Stomach smooth muscle (tissue), 2 donors: ENCODE measurements at regions not wholly inside any gene's neighbourhood (a gene's known extent, or its start where the extent isn't known, plus 50 kb on each side); places are given as distances from the start of the nearest gene placed in this dataset.
"Not testable (repeated sequence)": the region's sequence is repeated elsewhere in the genome, so short reads cannot be mapped to it uniquely, and the experiment has no call there.

Experiments used
- H3K27ac ChIP-seq: one replicate; pipeline ENCODE4 v1.7.0; 2013; ENCODE audit warnings: mild to moderate bottlenecking, low read length, inconsistent platforms
- H3K27me3 ChIP-seq, 2 donors: one replicate each; pipeline ENCODE4 v1.7.0; 2013; ENCODE audit warnings: low read length in 2 of 2; ENCODE audit not compliant: insufficient read depth in 2 of 2, control insufficient read depth in 1 of 2
- H3K36me3 ChIP-seq, 2 donors: one replicate each; pipeline ENCODE4 v1.7.0; 2013; ENCODE audit warnings: low read length in 2 of 2; ENCODE audit not compliant: control insufficient read depth in 2 of 2, insufficient read depth in 2 of 2
- H3K4me1 ChIP-seq: one replicate; pipeline ENCODE4 v1.7.0; 2013; ENCODE audit warnings: low read length; ENCODE audit not compliant: control insufficient read depth, insufficient read depth
- H3K4me3 ChIP-seq, 2 donors: one replicate each; pipeline ENCODE4 v1.7.0; 2013; ENCODE audit warnings: low read length in 2 of 2
- H3K9ac ChIP-seq, 2 donors: one replicate each; pipeline ENCODE4 v1.7.0; 2013; ENCODE audit warnings: low read length in 2 of 2, mild to moderate bottlenecking in 1 of 2
- H3K9me3 ChIP-seq, 2 donors: one replicate each; pipeline ENCODE4 v1.7.0; 2013; ENCODE audit warnings: low read length in 2 of 2; ENCODE audit not compliant: control insufficient read depth in 2 of 2
- donor health status: healthy.
- donor health status: Pancreatic carcinoma.

GRCh38 chr3:35215525-35216500 is 423.5 kb upstream of the ARPP21 start:
- Histone ChIP-seq H3K4me1 (no peaks in the 10 kb centered on the region), H3K9me3 (no peaks in the 10 kb centered on the region), H3K27me3 (no peaks in the 10 kb centered on the region), H3K27ac (no peak overlapping the region), H3K9ac (no peak overlapping the region), H3K36me3 (no peaks in the 10 kb centered on the region), H3K4me3 (no peak overlapping the region)

- no peaks in the 10 kb centered on the region for H3K4me1 ChIP-seq
- no peaks in the 10 kb centered on the region for H3K36me3 ChIP-seq
- H3K27me3 ChIP-seq: no peaks in the 10 kb centered on the region
- no peak overlapping the region for H3K4me3 ChIP-seq
- H3K27ac ChIP-seq: no peak overlapping the region
- no peak overlapping the region for H3K9ac ChIP-seq
- no peaks in the 10 kb centered on the region for H3K9me3 ChIP-seq
Measured at GRCh38 chr3:35216501-35217266, 422.6 kb upstream of the ARPP21 start.

GRCh38 chr3:35223632-35224394 is 415.5 kb upstream of the ARPP21 start:
- no peaks in the 10 kb centered on the region for H3K36me3 ChIP-seq
- no peak overlapping the region for H3K4me3 ChIP-seq
- H3K9ac ChIP-seq: no peak overlapping the region
- H3K4me1 ChIP-seq: no peaks in the 10 kb centered on the region
- H3K9me3 ChIP-seq: no peaks in the 10 kb centered on the region
- no peaks in the 10 kb centered on the region for H3K27me3 ChIP-seq
- H3K27ac ChIP-seq: no peak overlapping the region

- no peaks in the 10 kb centered on the region for H3K9me3 ChIP-seq
- H3K27me3 ChIP-seq: no peaks in the 10 kb centered on the region
- no peak overlapping the region for H3K27ac ChIP-seq
- no peaks in the 10 kb centered on the region for H3K4me1 ChIP-seq
- no peak overlapping the region for H3K9ac ChIP-seq
- H3K36me3 ChIP-seq: no peaks in the 10 kb centered on the region
- no peak overlapping the region for H3K4me3 ChIP-seq
Measured at GRCh38 chr3:35224565-35225295, 414.6 kb upstream of the ARPP21 start.

GRCh38 chr3:35241236-35241635 is 398.1 kb upstream of the ARPP21 start:
- Histone ChIP-seq H3K27me3 (no peaks in the 10 kb centered on the region), H3K27ac (no peak overlapping the region), H3K9ac (no peak overlapping the region), H3K4me3 (no peak overlapping the region), H3K36me3 (no peaks in the 10 kb centered on the region), H3K4me1 (no peaks in the 10 kb centered on the region), H3K9me3 (no peaks in the 10 kb centered on the region)

- no peaks in the 10 kb centered on the region for H3K36me3 ChIP-seq
- no peaks in the 10 kb centered on the region for H3K4me1 ChIP-seq
- no peak overlapping the region for H3K9ac ChIP-seq
- H3K9me3 ChIP-seq: no peaks in the 10 kb centered on the region
- no peaks in the 10 kb centered on the region for H3K27me3 ChIP-seq
- H3K27ac ChIP-seq: no peak overlapping the region
- H3K4me3 ChIP-seq: no peak overlapping the region
Measured at GRCh38 chr3:35254917-35255316, 384.4 kb upstream of the ARPP21 start.

- Histone ChIP-seq H3K36me3 (no peaks in the 10 kb centered on the region), H3K9ac (no peak overlapping the region), H3K27me3 (no peaks in the 10 kb centered on the region), H3K27ac (no peak overlapping the region), H3K4me3 (no peak overlapping the region), H3K9me3 (no peaks in the 10 kb centered on the region), H3K4me1 (no peaks in the 10 kb centered on the region)
Measured at GRCh38 chr3:35257641-35258040, 381.7 kb upstream of the ARPP21 start.

- H3K27me3 ChIP-seq: no peaks in the 10 kb centered on the region
- no peaks in the 10 kb centered on the region for H3K36me3 ChIP-seq
Measured at GRCh38 chr3:35262406-35262805, 376.9 kb upstream of the ARPP21 start.

GRCh38 chr3:35263477-35263876 is 375.8 kb upstream of the ARPP21 start:
- Histone ChIP-seq H3K9ac (no peak overlapping the region), H3K4me3 (no peak overlapping the region), H3K9me3 (no peaks in the 10 kb centered on the region), H3K27me3 (no peaks in the 10 kb centered on the region), H3K36me3 (no peaks in the 10 kb centered on the region), H3K4me1 (no peaks in the 10 kb centered on the region), H3K27ac (no peak overlapping the region)

More at GRCh38 chr3:35262406-35262805, 376.9 kb upstream of the ARPP21 start:
- Histone ChIP-seq H3K9ac (no peak overlapping the region), H3K9me3 (no peaks in the 10 kb centered on the region), H3K4me1 (no peaks in the 10 kb centered on the region), H3K27ac (no peak overlapping the region), H3K4me3 (no peak overlapping the region)

GRCh38 chr3:35266065-35266464 is 373.3 kb upstream of the ARPP21 start:
- H3K4me3 ChIP-seq, H3K27me3 ChIP-seq, H3K27ac ChIP-seq, H3K4me1 ChIP-seq, H3K36me3 ChIP-seq, H3K9me3 ChIP-seq, H3K9ac ChIP-seq: not testable (repeated sequence)
